ENCODE measurements at regions not wholly inside any gene's neighbourhood (a gene's known extent, or its start where the extent isn't known, plus 50 kb on each side); places are given as distances from the start of the nearest gene placed in this dataset.

DNA sequence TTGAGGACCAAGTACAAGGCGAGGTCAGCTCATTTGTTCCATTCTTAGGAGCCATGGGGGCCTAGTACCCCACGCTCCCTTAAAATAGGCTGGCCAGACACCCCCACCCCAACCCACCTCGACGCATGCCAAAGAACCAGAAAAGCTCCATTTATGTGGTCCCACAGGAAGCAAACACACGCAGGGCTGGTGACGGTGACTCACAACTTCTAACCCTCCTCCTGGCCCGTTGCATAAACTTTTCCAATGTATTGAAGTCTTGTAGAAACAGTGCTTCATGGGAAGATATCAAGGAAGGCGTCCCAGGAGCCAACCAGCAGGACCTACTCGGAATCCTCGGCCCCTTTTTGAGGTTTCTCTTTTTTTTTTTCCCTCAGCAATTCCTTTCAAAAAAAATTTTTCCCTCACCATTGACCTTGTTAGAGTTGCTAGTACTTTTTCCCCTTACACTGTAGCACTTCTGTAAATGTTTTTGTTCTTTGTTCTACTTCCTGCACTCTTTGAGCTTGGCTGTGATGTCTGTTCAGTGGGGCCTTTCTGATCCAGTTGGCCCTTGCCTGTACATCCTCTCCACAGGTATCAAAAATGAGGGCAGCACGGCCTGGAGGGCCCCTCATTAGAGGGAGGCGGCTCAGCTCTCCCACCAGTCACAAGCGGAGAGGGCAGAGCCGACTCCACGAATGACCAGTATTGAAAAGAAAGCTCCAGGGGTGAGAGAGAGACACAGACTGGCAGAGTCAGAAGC lies 208.3 kb downstream of the RGS9 start:
- Histone ChIP-seq H3K9me1 (ENCODE audit: control insufficient read depth, insufficient read depth, low read length) (no peaks in the 10 kb centered on the region), H3K79me2 (ENCODE audit: control insufficient read depth, insufficient read depth, low read length) (no peaks in the 10 kb centered on the region), H3K36me3 (ENCODE audit: control insufficient read depth, insufficient read depth, low read length) (no peaks in the 10 kb centered on the region), H3K4me2 (ENCODE audit: insufficient read depth, low read length) (no peak overlapping the region), H3K4me1 (replicated peaks in 1 of 2; ENCODE audit: control insufficient read depth in 2 of 2, insufficient read depth in 2 of 2, low read length in 2 of 2) (no peaks in the 10 kb centered on the region), H2AFZ (ENCODE audit: low read depth, low read length) (no peak overlapping the region), H3K27ac (ENCODE audit: extremely low read depth, low read depth, low read length) (no peak overlapping the region), H4K20me1 (replicated peaks; ENCODE audit: control insufficient read depth, insufficient read depth, low read length) (no peaks in the 10 kb centered on the region), H3K4me3 (no peak overlapping the region), H3K9me3 (replicated peaks; ENCODE audit: control insufficient read depth, insufficient read depth, low read depth, low read length) (no peaks in the 10 kb centered on the region), H3K27me3 (ENCODE audit: control insufficient read depth in 2 of 2, insufficient read depth in 2 of 2, low read length in 2 of 2) (peaks cover 6% of the 10 kb centered on the region in 2 experiments; a peak in 2 of 5 replicates), H3K9ac (ENCODE audit: insufficient read depth in 1 of 2, low read depth in 2 of 2, low read length in 2 of 2) (no peak overlapping the region)
- no peak for ATAC-seq
- POLR2A ChIA-PET = interaction anchor here (0.6 kb wide), 2 partner anchors 20 to 89 kb away, joined by 3 read pairs; no protein-coding TSS in a partner anchor
- in situ Hi-C loops (cut with MboI) = no loop called here
- TF ChIP-seq FOXJ3 (CRISPR knock-in tag; IDR thresholded peaks at IDR 0.05) (no peak), MEF2A (IDR thresholded peaks at IDR 0.05; ENCODE audit: control insufficient read depth, low read depth, low read length) (no peak), ZNF212 (CRISPR knock-in tag; IDR thresholded peaks at IDR 0.05) (no peak), KLF6 (CRISPR knock-in tag; IDR thresholded peaks at IDR 0.05; ENCODE audit: borderline replicate concordance) (no peak), CHD2 (IDR thresholded peaks at IDR 0.05; ENCODE audit: low read depth, low read length) (no peak), NELFE (IDR thresholded peaks at IDR 0.05; ENCODE audit: insufficient read depth, insufficient read length) (no peak), ZNF133 (CRISPR knock-in tag; IDR thresholded peaks at IDR 0.05) (no peak), KDM4B (IDR thresholded peaks at IDR 0.05; ENCODE audit: borderline replicate concordance in 2 of 2, low read depth in 1 of 2) (no peak), PRMT5 (CRISPR knock-in tag; IDR thresholded peaks at IDR 0.05) (no peak), ZNF764 (CRISPR knock-in tag; IDR thresholded peaks at IDR 0.05; ENCODE audit: low read depth) (no peak), MCM5 (IDR thresholded peaks at IDR 0.05; ENCODE audit: low read depth) (no peak), ZNF121 (CRISPR knock-in tag; conservative IDR thresholded peaks at IDR 0.05) (no peak), SIN3A (IDR thresholded peaks at IDR 0.05; ENCODE audit: borderline replicate concordance in 2 of 2, control insufficient read depth in 1 of 2, low read depth in 2 of 2, low read length in 2 of 2) (no peak), PML (IDR thresholded peaks at IDR 0.05; ENCODE audit: low read length) (no peak)
- TF ChIP-seq, protein P1, sequence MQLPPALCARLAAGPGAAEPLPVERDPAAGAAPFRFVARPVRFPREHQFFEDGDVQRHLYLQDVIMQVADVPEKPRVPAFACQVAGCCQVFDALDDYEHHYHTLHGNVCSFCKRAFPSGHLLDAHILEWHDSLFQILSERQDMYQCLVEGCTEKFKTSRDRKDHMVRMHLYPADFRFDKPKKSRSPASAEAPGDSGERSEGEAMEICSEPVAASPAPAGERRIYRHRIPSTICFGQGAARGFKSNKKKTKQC (CRISPR knock-in tag; IDR thresholded peaks at IDR 0.05) = no peak
- TF ChIP-seq, protein P2, sequence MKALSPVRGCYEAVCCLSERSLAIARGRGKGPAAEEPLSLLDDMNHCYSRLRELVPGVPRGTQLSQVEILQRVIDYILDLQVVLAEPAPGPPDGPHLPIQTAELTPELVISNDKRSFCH (CRISPR knock-in tag; IDR thresholded peaks at IDR 0.05) = no peak
- TF ChIP-seq, protein P2 (tag; IDR thresholded peaks at IDR 0.05) = no peak
- BruUV-seq (replicated peaks) = no TSS peak
- CTCF ChIA-PET (ENCODE audit: low intra/inter-chr PET ratio) = no interaction called here
- intact Hi-C loops (cut with micrococcal nuclease) = no loop called here
- DNase-seq (ENCODE audit: extremely low read depth in 1 of 4, low spot score in 3 of 4) = no peak
- no peak for FAIRE-seq
- under 1% methylated on average over 15 of the region's 15 CpGs for WGBS (ENCODE audit: insufficient coverage, low coverage, missing lambda C conversion rate)
